Activated naive CD4-positive, alpha-beta T cell treated with Interleukin-2 at 50 U/mL for 16 hours (primary cell): ENCODE measurements at regions not wholly inside any gene's neighbourhood (a gene's known extent, or its start where the extent isn't known, plus 50 kb on each side); places are given as distances from the start of the nearest gene placed in this dataset.
"Not testable (repeated sequence)": the region's sequence is repeated elsewhere in the genome, so short reads cannot be mapped to it uniquely, and the experiment has no call there.

Experiments
- DNase-seq: peaks from one replicate; pipeline ENCODE4 v3.0.0-alpha.2; 2020

- DNase-seq, result no peak
Measured at GRCh38 chr7:121560267-121560990, 164.3 kb upstream of the FAM3C start.

DNA sequence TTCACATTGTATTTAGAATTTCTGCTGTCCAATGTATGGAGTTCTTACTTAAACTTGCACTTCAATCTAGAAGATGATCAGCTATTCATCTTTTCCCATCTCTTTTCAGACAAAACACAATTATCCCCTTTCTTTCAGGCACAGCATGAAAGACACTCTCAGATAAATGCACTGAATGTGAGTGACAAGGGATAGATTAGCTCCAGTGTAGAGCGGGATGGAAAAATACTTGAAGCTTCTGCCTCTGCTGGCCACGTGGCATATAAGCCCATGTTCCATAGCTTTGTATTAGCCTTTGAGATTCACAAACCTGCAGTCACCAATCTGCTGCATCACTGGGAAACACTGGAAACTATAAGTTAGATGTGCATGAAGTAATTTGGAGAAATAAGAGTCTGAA, 162.2 kb upstream of the FAM3C start:
- no peak for DNase-seq

GRCh38 chr7:121557034-121557892, 161.2 kb upstream of the FAM3C start:
- no peak for DNase-seq

DNA sequence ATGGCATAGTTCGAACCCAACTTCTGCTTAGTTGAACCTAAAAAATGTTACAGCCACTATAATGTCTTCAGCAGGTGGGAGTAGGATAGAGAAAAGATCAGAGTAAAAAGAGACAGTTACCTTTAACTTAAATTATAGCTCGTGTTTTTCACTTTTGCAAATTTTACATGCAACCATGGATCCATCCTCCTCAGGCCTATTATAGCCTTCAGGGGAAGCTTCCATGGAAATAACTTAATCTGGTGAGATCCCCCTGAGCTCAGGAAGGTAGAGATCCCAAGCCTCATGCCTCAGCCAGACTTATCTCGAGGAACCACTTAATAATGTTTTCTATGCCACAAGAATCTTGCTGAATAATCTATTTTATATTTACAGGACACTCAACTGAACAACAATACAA, 159.4 kb upstream of the FAM3C start:
- DNase-seq, result no peak

DNA sequence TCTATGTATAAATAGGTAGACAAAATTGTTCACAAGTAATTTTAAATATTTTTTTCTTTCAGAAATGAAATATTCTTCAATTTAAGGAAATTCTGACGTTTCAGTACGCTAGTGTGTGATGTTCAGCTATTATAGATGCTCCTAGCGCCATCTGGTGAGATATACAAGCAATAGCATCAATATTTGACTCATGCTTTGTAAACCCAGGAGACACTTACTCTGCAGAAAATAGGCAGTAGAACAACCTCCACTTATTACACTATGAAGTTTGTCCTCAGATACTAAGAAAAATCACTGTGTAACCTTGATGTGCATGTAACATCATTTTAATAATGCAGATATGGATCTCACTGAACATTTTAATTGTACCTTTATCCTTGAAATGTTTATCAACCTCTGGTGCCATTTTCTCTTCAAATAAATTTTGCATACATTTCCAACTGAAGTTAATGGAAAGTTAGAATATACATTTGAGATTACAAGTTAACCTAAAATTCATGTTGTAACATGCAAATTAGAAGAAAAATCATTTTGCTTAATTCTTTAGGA, 151.5 kb upstream of the FAM3C start:
- no peak for DNase-seq

DNA sequence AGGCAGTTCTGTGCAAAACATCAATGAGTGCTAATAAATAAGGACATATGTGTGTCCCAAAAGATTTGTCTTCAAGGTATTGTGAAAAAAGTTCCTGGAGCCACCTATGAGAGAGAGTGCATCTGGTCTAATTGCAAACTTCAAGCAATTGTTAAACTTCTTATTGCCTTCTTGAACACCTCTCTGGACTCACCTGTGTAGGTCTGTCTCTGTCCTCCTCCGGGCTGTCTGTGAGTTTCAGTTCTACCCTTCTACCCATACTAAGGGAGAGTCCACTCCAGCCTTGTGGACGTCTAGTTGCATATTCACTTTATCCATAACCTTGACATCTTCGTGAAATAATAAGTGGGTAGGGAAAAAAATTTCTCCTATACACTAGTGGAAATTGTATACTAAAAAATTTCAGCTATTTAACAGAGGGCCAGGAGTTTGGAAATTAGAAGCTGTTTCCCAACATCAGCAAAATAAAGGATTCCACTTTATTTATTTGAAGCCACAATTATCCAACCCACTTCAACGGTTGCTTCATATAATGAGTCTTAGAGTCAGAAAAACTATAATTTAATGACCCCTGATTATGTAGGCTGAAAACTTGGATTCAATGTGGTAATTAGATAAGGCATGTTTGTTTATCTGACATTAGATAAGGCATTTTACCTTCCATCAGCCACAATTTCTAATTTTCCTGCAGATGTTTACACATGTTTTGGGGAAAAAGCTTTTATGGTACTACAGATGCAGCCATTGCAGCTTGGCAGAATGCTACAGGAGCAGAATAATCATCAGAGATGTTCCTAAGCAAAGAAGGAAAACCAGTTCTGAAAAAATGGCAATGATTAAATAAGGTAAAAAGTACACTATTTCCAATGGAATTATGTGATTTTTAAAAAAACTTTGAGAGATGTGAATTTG, 150.8 kb upstream of the FAM3C start:
- DNase-seq, result no peak

GRCh38 chr7:121545418-121545817, 149.3 kb upstream of the FAM3C start:
- no peak for DNase-seq

- no peak for DNase-seq
Measured at GRCh38 chr7:121544726-121545125, 148.6 kb upstream of the FAM3C start.

DNA sequence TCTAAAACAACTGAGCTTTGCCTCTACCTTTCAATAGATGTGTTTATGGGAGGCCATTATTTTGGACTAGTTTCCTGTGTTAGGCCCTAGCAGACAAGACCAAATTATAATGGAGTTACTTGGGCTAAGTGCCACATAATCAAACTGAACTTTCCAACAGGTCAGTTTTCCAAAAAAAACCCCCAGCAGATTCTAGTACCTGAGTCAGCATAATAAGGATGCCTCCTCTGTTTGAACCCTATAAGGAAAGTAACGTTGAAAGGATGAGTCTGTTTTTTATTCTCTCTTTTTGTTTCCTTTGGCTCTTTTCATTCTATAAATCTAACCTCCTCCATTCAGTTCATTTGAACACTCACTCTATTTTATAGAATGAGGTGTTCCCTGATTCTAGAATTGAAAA, 148.1 kb upstream of the FAM3C start:
- DNase-seq, result no peak

- DNase-seq, result no peak
Measured at GRCh38 chr7:121541457-121541856, 145.3 kb upstream of the FAM3C start.

DNA sequence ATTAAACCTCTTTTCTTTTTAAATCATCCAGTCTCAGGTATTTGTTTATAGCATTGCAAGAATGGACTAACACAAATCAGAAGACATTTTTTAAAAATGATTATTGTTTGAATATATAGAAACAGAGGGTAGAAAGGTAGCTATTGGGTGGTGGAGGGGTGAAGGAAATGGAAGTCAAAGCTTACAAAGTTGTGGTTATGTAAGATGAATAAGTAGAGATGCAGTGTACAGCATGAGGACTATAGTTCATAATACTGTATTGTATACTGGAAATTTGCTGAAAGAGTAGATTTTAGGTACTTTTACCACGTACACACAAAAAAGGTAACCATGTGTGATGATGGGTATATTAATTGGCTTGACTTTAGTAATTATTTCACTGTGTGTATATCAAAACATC, 144.0 kb upstream of the FAM3C start:
- DNase-seq, result no peak

DNA sequence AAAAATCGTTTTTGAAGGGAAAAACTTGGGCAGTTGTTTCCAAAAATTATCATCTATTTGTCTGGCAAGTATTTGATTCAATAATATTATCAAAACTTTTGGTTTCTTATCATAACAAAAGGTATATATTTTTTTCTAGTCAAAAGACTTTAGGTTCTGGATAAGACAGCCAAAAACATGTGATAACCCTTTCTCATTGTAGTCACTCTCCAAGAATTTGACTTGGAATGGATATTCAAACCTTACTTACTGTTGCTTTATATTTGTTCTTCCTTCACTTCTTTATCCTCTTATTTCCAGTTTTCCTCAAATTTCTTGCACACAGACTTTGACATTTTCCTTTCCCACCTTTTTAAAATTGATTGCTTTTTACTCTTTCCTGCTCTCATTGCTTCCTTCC, 140.9 kb upstream of the FAM3C start:
- DNase-seq, result no peak

GRCh38 chr7:121531175-121532070, 135.3 kb upstream of the FAM3C start:
- DNase-seq, result no peak

- DNase-seq, result peak; percentile 63
Measured at GRCh38 chr7:121530227-121531174, 134.4 kb upstream of the FAM3C start.

DNA sequence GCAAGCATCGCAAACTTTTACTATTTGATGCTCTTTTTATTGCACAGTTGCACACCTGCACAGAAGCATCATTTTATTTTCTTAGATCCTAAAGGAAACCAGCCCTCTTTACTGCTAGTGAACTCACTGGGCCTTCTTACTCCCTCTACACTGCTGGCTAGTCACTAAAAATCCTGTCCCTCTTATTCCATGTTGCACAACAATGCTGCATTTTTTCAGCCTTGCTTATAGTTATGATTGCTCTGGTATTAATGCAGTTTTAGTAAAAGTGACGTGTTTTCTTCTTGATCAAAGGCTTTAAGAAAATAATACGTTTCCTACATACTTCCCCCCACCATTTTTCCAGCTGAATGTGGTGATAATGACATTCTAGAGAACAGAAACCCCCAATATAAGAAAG, 132.9 kb upstream of the FAM3C start:
- no peak for DNase-seq

GRCh38 chr7:121526210-121526609, 130.1 kb upstream of the FAM3C start:
- DNase-seq, result not testable (repeated sequence)

DNA sequence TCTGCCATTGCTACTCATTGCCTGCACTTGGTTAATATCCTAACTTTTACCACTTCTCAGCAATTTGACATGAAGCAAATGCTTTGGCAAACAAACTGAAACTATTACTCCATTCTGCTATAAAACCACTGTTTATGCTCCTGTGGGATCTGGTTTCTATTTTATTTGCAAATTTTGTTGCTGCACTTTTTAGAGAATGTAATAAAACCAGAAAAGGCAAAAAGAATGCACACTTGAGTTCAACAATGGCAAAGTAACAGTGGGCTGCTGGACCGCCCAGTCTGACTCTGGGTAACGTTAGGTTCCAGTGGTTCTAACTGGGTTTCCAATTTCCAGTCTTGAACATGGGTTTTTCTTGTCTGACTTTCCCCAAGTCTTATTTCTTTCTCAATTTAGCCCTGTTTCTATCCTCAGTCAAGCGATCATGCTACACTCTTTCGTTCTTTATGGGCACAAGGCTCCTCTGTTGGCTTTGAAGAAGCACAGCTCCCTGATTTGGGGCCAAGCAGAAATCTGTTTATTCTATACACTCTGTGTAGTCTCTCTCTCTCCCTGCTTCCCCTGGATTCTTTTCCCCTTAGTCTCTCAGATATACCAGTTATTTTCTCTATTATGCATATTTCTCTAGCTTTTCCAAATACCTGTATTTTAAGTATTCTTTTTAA, 129.2 kb upstream of the FAM3C start:
- no peak for DNase-seq

- DNase-seq, result no peak
Measured at GRCh38 chr7:121521711-121522400, 125.7 kb upstream of the FAM3C start.

DNA sequence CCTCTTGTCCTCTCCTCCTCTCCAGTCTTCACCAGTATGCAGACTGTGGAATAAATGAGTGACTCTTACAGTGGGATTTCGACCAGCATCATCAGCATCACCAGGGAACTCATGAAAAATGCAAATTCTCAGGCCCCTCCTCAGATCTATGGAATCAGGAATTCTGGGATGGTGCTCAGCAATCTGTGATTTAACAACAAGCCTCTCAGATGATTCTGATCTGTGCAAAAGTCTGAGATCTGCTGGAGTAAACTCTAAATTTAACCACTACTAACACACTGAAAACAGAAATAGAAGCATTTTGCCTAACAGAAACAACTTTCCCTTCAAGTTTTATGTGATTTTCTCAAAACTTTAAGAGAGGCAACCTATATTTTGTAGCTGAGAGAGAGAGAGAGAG, 124.8 kb upstream of the FAM3C start:
- no peak for DNase-seq
